ENCODE measurements at regions not wholly inside any gene's neighbourhood (a gene's known extent, or its start where the extent isn't known, plus 50 kb on each side); places are given as distances from the start of the nearest gene placed in this dataset.
"Not testable (repeated sequence)": the region's sequence is repeated elsewhere in the genome, so short reads cannot be mapped to it uniquely, and the experiment has no call there.

GRCh38 chr2:95721726-95722125, 129.9 kb downstream of the TRIM43 start:
- H3K4me1 ChIP-seq (ENCODE audit: control insufficient read depth, insufficient read depth, low read length), result no peaks in the 10 kb centered on the region

GRCh38 chr2:95722131-95722697, 130.4 kb downstream of the TRIM43 start:
- Histone ChIP-seq H3K27me3 (ENCODE audit: control insufficient read depth, insufficient read depth, low read length) (no peaks in the 10 kb centered on the region), H3K27ac (ENCODE audit: low read depth, low read length) (no peak overlapping the region), H3K4me3 (ENCODE audit: low read length) (no peak overlapping the region), H3K9ac (ENCODE audit: low read length) (no peak overlapping the region), H3K4me1 (ENCODE audit: control insufficient read depth, insufficient read depth, low read length) (no peaks in the 10 kb centered on the region), H3K36me3 (ENCODE audit: control insufficient read depth, insufficient read depth, low read length) (no peaks in the 10 kb centered on the region)

More at GRCh38 chr2:95721726-95722125, 129.9 kb downstream of the TRIM43 start:
- Histone ChIP-seq H3K27me3 (ENCODE audit: control insufficient read depth, insufficient read depth, low read length) (no peaks in the 10 kb centered on the region), H3K4me3 (ENCODE audit: low read length) (no peak overlapping the region), H3K36me3 (ENCODE audit: control insufficient read depth, insufficient read depth, low read length) (no peaks in the 10 kb centered on the region), H3K9ac (ENCODE audit: low read length) (no peak overlapping the region), H3K27ac (ENCODE audit: low read depth, low read length) (no peak overlapping the region)

- not testable (repeated sequence) for H3K4me3 ChIP-seq (ENCODE audit: low read length); H3K36me3 ChIP-seq (ENCODE audit: control insufficient read depth, insufficient read depth, low read length); H3K9ac ChIP-seq (ENCODE audit: low read length); H3K4me1 ChIP-seq (ENCODE audit: control insufficient read depth, insufficient read depth, low read length); H3K27ac ChIP-seq (ENCODE audit: low read depth, low read length); H3K27me3 ChIP-seq (ENCODE audit: control insufficient read depth, insufficient read depth, low read length)
Measured at GRCh38 chr2:95723627-95724210, 131.9 kb downstream of the TRIM43 start.

GRCh38 chr2:95725191-95725590, 133.4 kb downstream of the TRIM43 start:
- not testable (repeated sequence) for H3K4me3 ChIP-seq (ENCODE audit: low read length)

GRCh38 chr2:95725677-95726076, 133.9 kb downstream of the TRIM43 start:
- H3K27me3 ChIP-seq (ENCODE audit: control insufficient read depth, insufficient read depth, low read length); H3K4me3 ChIP-seq (ENCODE audit: low read length); H3K27ac ChIP-seq (ENCODE audit: low read depth, low read length); H3K4me1 ChIP-seq (ENCODE audit: control insufficient read depth, insufficient read depth, low read length); H3K36me3 ChIP-seq (ENCODE audit: control insufficient read depth, insufficient read depth, low read length); H3K9ac ChIP-seq (ENCODE audit: low read length): not testable (repeated sequence)

More at GRCh38 chr2:95725191-95725590, 133.4 kb downstream of the TRIM43 start:
- H3K27me3 ChIP-seq (ENCODE audit: control insufficient read depth, insufficient read depth, low read length); H3K36me3 ChIP-seq (ENCODE audit: control insufficient read depth, insufficient read depth, low read length); H3K9ac ChIP-seq (ENCODE audit: low read length); H3K4me1 ChIP-seq (ENCODE audit: control insufficient read depth, insufficient read depth, low read length); H3K27ac ChIP-seq (ENCODE audit: low read depth, low read length): not testable (repeated sequence)

- not testable (repeated sequence) for H3K27ac ChIP-seq (ENCODE audit: low read depth, low read length); H3K4me3 ChIP-seq (ENCODE audit: low read length); H3K27me3 ChIP-seq (ENCODE audit: control insufficient read depth, insufficient read depth, low read length); H3K9ac ChIP-seq (ENCODE audit: low read length); H3K36me3 ChIP-seq (ENCODE audit: control insufficient read depth, insufficient read depth, low read length); H3K4me1 ChIP-seq (ENCODE audit: control insufficient read depth, insufficient read depth, low read length)
Measured at GRCh38 chr2:95727420-95727819, 135.6 kb downstream of the TRIM43 start.

- no peak overlapping the region for H3K9ac ChIP-seq (ENCODE audit: low read length)
Measured at GRCh38 chr2:95728878-95729596, 137.2 kb downstream of the TRIM43 start.

GRCh38 chr2:95729597-95729955, 137.8 kb downstream of the TRIM43 start:
- H3K9ac ChIP-seq (ENCODE audit: low read length), result no peak overlapping the region
- H3K36me3 ChIP-seq (ENCODE audit: control insufficient read depth, insufficient read depth, low read length), result no peaks in the 10 kb centered on the region
- no peak overlapping the region for H3K27ac ChIP-seq (ENCODE audit: low read depth, low read length)

More at GRCh38 chr2:95728878-95729596, 137.2 kb downstream of the TRIM43 start:
- Histone ChIP-seq H3K4me1 (ENCODE audit: control insufficient read depth, insufficient read depth, low read length) (no peaks in the 10 kb centered on the region), H3K4me3 (ENCODE audit: low read length) (no peak overlapping the region), H3K36me3 (ENCODE audit: control insufficient read depth, insufficient read depth, low read length) (no peaks in the 10 kb centered on the region), H3K27ac (ENCODE audit: low read depth, low read length) (no peak overlapping the region), H3K27me3 (ENCODE audit: control insufficient read depth, insufficient read depth, low read length) (no peaks in the 10 kb centered on the region)

GRCh38 chr2:95730813-95731212, 139.0 kb downstream of the TRIM43 start:
- Histone ChIP-seq H3K9ac (ENCODE audit: low read length) (no peak overlapping the region), H3K36me3 (ENCODE audit: control insufficient read depth, insufficient read depth, low read length) (no peaks in the 10 kb centered on the region), H3K4me1 (ENCODE audit: control insufficient read depth, insufficient read depth, low read length) (no peaks in the 10 kb centered on the region), H3K27me3 (ENCODE audit: control insufficient read depth, insufficient read depth, low read length) (no peaks in the 10 kb centered on the region), H3K4me3 (ENCODE audit: low read length) (no peak overlapping the region), H3K27ac (ENCODE audit: low read depth, low read length) (no peak overlapping the region)

More at GRCh38 chr2:95729597-95729955, 137.8 kb downstream of the TRIM43 start:
- no peaks in the 10 kb centered on the region for H3K4me1 ChIP-seq (ENCODE audit: control insufficient read depth, insufficient read depth, low read length)
- no peak overlapping the region for H3K4me3 ChIP-seq (ENCODE audit: low read length)
- no peaks in the 10 kb centered on the region for H3K27me3 ChIP-seq (ENCODE audit: control insufficient read depth, insufficient read depth, low read length)

- Histone ChIP-seq H3K4me3 (ENCODE audit: low read length) (no peak overlapping the region), H3K4me1 (ENCODE audit: control insufficient read depth, insufficient read depth, low read length) (no peaks in the 10 kb centered on the region), H3K36me3 (ENCODE audit: control insufficient read depth, insufficient read depth, low read length) (no peaks in the 10 kb centered on the region), H3K9ac (ENCODE audit: low read length) (no peak overlapping the region), H3K27me3 (ENCODE audit: control insufficient read depth, insufficient read depth, low read length) (no peaks in the 10 kb centered on the region), H3K27ac (ENCODE audit: low read depth, low read length) (no peak overlapping the region)
Measured at GRCh38 chr2:95734976-95735890, 143.4 kb downstream of the TRIM43 start.

- no peaks in the 10 kb centered on the region for H3K4me1 ChIP-seq (ENCODE audit: control insufficient read depth, insufficient read depth, low read length)
- no peaks in the 10 kb centered on the region for H3K36me3 ChIP-seq (ENCODE audit: control insufficient read depth, insufficient read depth, low read length)
- no peak overlapping the region for H3K4me3 ChIP-seq (ENCODE audit: low read length)
- no peak overlapping the region for H3K27ac ChIP-seq (ENCODE audit: low read depth, low read length)
- H3K27me3 ChIP-seq (ENCODE audit: control insufficient read depth, insufficient read depth, low read length), result no peaks in the 10 kb centered on the region
- H3K9ac ChIP-seq (ENCODE audit: low read length), result no peak overlapping the region
Measured at GRCh38 chr2:95738301-95738700, 146.5 kb downstream of the TRIM43 start.

GRCh38 chr2:95752126-95752525, 160.3 kb downstream of the TRIM43 start:
- H3K36me3 ChIP-seq (ENCODE audit: control insufficient read depth, insufficient read depth, low read length); H3K9ac ChIP-seq (ENCODE audit: low read length); H3K4me1 ChIP-seq (ENCODE audit: control insufficient read depth, insufficient read depth, low read length); H3K4me3 ChIP-seq (ENCODE audit: low read length); H3K27me3 ChIP-seq (ENCODE audit: control insufficient read depth, insufficient read depth, low read length); H3K27ac ChIP-seq (ENCODE audit: low read depth, low read length): not testable (repeated sequence)
